Natural killer cell (primary cell): ENCODE measurements at regions not wholly inside any gene's neighbourhood (a gene's known extent, or its start where the extent isn't known, plus 50 kb on each side); places are given as distances from the start of the nearest gene placed in this dataset.

Experiments used
- ATAC-seq, 3 donors: fragments of 150-1000 bp in 2 of 3; fragments of 200-7000 bp in 1 of 3; cut with Tn5 transposase; 1 replicate in 1 of 3; 2 replicates in 2 of 3; pipeline ENCODE4 v1.10.0; 2021; ENCODE audit warnings: mild to moderate bottlenecking in 2 of 3, moderate library complexity in 2 of 3
- DNase-seq, 2 donors: peaks; one replicate each; pipeline versions ENCODE4 v3.0.0 to v3.0.0-alpha.2; 2013 to 2021; ENCODE audit warnings: mixed read lengths in 1 of 2
- H3K27ac ChIP-seq: one replicate; pipeline ENCODE4 v1.5.1; 2013; ENCODE audit warnings: mild to moderate bottlenecking, low read length
- H3K27me3 ChIP-seq: one replicate; pipeline ENCODE4 v1.6.1; 2013; ENCODE audit warnings: low read length; ENCODE audit not compliant: control insufficient read depth, insufficient read depth
- H3K36me3 ChIP-seq: one replicate; pipeline ENCODE4 v1.6.1; 2013; ENCODE audit warnings: low read length; ENCODE audit not compliant: control insufficient read depth, insufficient read depth
- H3K4me1 ChIP-seq: one replicate; pipeline ENCODE4 v1.6.1; 2013; ENCODE audit warnings: low read length; ENCODE audit not compliant: control insufficient read depth, insufficient read depth
- H3K4me3 ChIP-seq: one replicate; pipeline ENCODE4 v1.5.1; 2013; ENCODE audit warnings: low read length
- H3K9me3 ChIP-seq: one replicate; pipeline ENCODE4 v1.6.1; 2013; ENCODE audit warnings: low read length; ENCODE audit not compliant: control insufficient read depth, insufficient read depth
- H3K27ac Mint-ChIP-seq, 2 donors: one replicate each; pipeline ENCODE4 v1.8.0; 2022; ENCODE audit warnings: mild to moderate bottlenecking in 2 of 2, mixed read lengths in 2 of 2, moderate library complexity in 1 of 2
- H3K27me3 Mint-ChIP-seq, 2 donors: one replicate each; pipeline ENCODE4 v1.8.0; 2022; ENCODE audit warnings: low read depth in 2 of 2, mixed read lengths in 2 of 2
- H3K36me3 Mint-ChIP-seq: one replicate; pipeline ENCODE4 v1.8.0; 2022; ENCODE audit warnings: mixed read lengths
- H3K4me1 Mint-ChIP-seq, 2 donors: one replicate each; pipeline ENCODE4 v1.8.0; 2022; ENCODE audit warnings: mixed read lengths in 2 of 2
- H3K4me3 Mint-ChIP-seq: one replicate; pipeline ENCODE4 v1.8.0; 2022; ENCODE audit warnings: mild to moderate bottlenecking, moderate library complexity, mixed read lengths
- H3K9me3 Mint-ChIP-seq, 2 donors: one replicate each; pipeline ENCODE4 v1.8.0; 2022; ENCODE audit warnings: mixed read lengths in 2 of 2
- WGBS: methylation state at CpG from one replicate; pipeline ENCODE4 v1.1.7; 2013; ENCODE audit warnings: missing lambda C conversion rate; ENCODE audit not compliant: insufficient coverage; 5-methylcytosine and 5-hydroxymethylcytosine counted together
- intact Hi-C: fragments of 100-400 bp; cut with micrococcal nuclease; formaldehyde crosslinking; loops from one replicate; pipeline ENCODE4 v1.14.2; 2022
- TF ChIP-seq, protein P1 (sequence below): fragments of 200-600 bp; IDR thresholded peaks from one replicate; pipeline ENCODE4 v1.8.0; 2022; ENCODE audit warnings: antibody characterized with exemption

DNA sequence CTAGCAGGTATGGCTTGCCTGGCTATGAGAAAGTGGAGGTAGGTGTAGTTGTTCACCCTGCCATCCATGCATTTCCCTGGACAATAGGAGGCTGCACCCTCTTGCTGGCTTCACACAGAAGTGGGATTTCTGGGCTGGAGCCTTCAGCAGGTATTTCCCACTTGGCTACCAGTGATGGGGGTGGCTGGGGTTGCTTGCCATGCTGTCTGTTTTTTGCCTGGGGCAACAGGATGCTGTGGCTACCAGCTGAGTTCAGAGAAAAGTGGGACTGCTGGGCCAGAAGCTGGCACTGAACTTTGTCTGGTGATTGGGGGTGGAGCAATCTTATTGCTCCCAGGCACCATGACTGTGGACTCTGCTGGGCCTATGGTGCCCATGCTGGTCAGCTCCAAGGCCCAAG, 299.6 kb downstream of the FAM170A start:
- H3K9me3 ChIP-seq = peaks cover 5% of the 10 kb centered on the region
- H3K36me3 ChIP-seq = no peaks in the 10 kb centered on the region
- H3K27ac ChIP-seq = no peak overlapping the region
- no peak for DNase-seq
- no peak overlapping the region for H3K27ac Mint-ChIP-seq
- H3K36me3 Mint-ChIP-seq = no peaks in the 10 kb centered on the region
- H3K27me3 ChIP-seq = no peaks in the 10 kb centered on the region
- H3K4me3 Mint-ChIP-seq = no peak overlapping the region
- intact Hi-C loops = no loop called here
- no peaks in the 10 kb centered on the region for H3K27me3 Mint-ChIP-seq
- peaks cover 4 to 5% of the 10 kb centered on the region in 2 donors for H3K9me3 Mint-ChIP-seq
- TF ChIP-seq, protein P1, sequence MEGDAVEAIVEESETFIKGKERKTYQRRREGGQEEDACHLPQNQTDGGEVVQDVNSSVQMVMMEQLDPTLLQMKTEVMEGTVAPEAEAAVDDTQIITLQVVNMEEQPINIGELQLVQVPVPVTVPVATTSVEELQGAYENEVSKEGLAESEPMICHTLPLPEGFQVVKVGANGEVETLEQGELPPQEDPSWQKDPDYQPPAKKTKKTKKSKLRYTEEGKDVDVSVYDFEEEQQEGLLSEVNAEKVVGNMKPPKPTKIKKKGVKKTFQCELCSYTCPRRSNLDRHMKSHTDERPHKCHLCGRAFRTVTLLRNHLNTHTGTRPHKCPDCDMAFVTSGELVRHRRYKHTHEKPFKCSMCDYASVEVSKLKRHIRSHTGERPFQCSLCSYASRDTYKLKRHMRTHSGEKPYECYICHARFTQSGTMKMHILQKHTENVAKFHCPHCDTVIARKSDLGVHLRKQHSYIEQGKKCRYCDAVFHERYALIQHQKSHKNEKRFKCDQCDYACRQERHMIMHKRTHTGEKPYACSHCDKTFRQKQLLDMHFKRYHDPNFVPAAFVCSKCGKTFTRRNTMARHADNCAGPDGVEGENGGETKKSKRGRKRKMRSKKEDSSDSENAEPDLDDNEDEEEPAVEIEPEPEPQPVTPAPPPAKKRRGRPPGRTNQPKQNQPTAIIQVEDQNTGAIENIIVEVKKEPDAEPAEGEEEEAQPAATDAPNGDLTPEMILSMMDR = no peak
- H3K4me1 Mint-ChIP-seq = no peaks in the 10 kb centered on the region
- H3K4me3 ChIP-seq = no peak overlapping the region
- no peaks in the 10 kb centered on the region for H3K4me1 ChIP-seq
- no peak for ATAC-seq

DNA sequence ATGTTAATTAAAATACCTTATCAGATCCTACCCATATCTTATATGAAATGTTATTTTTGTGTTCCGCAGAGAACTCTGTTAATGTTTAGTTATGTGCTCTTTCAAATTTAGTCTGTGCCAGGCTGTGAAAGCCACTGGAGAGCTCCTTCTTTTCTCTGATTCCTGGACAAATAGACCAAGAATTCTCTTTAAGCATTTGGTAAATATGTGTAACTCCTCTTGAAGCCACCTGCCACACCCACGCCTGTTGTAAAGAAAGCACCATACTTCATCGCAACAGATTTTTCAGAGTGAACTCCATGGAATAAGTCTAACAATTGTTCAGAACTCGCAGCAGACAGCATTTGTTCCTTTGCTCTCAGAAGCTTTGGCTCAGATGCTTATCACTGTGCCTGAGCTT, 301.1 kb downstream of the FAM170A start:
- Mint-ChIP-seq H3K27ac (no peak overlapping the region), H3K9me3 (peaks cover 4 to 5% of the 10 kb centered on the region in 2 donors)
- intact Hi-C loops = no loop called here

DNA sequence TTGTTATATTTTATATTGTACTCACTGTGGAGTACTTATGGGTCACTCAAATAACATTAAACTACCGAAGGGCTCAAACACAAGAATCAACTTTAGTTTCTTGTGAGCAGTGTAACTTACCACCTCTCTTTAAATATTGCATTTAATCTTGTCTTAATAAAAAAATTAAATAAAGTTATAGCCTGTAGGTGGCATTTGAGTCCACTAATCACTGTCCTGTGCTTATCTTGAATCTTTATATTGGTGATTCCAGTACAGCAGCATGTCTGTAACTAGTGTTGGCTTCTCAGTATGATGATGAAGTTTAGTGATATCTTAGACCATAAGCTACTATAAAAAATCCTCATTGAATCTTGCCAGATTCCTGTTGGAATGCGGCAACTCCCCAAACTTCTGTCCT, 313.8 kb downstream of the FAM170A start:
- WGBS = 100% methylated on average over 1 of the region's 2 CpGs
- TF ChIP-seq, protein P1 = no peak
- ATAC-seq = no peak

More for the DNA sequence above, 301.1 kb downstream of the FAM170A start:
- DNase-seq = no peak
- 86% methylated on average over 3 of the region's 4 CpGs for WGBS
- Histone ChIP-seq H3K4me1 (no peaks in the 10 kb centered on the region), H3K27ac (no peak overlapping the region), H3K27me3 (no peaks in the 10 kb centered on the region), H3K36me3 (no peaks in the 10 kb centered on the region), H3K4me3 (no peak overlapping the region), H3K9me3 (peaks cover 5% of the 10 kb centered on the region)
- H3K4me1 Mint-ChIP-seq = no peaks in the 10 kb centered on the region
- no peaks in the 10 kb centered on the region for H3K27me3 Mint-ChIP-seq
- ATAC-seq = no peak
- H3K4me3 Mint-ChIP-seq = no peak overlapping the region
- H3K36me3 Mint-ChIP-seq = no peaks in the 10 kb centered on the region
- TF ChIP-seq, protein P1 = no peak

DNA sequence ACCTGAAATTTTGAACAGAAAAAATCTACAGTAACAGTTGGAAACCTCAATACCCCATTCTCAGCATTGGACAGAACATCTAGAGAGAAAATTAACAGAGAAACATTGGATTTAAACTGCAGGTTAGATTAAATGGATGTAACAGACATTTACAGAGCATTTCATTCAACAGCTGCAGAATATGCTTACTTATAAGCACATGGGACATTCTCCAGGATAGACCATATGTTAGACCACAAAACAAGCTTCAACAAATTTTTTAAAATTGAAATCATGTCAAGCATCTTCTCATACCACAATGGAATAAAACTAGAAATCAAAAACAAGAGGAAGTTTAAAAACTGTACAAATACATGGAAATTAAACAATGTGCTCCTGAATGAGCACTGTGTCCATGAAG, 316.3 kb downstream of the FAM170A start:
- TF ChIP-seq, protein P1 = no peak

More for the DNA sequence above, 313.8 kb downstream of the FAM170A start:
- Histone ChIP-seq H3K36me3 (no peaks in the 10 kb centered on the region), H3K9me3 (no peaks in the 10 kb centered on the region), H3K4me1 (no peaks in the 10 kb centered on the region), H3K27me3 (no peaks in the 10 kb centered on the region), H3K4me3 (no peak overlapping the region), H3K27ac (no peak overlapping the region)
- intact Hi-C loops = no loop called here
- H3K27ac Mint-ChIP-seq = no peak overlapping the region
- H3K36me3 Mint-ChIP-seq = no peaks in the 10 kb centered on the region
- H3K4me3 Mint-ChIP-seq = no peak overlapping the region
- H3K4me1 Mint-ChIP-seq = no peaks in the 10 kb centered on the region
- peaks cover 5 to 14% of the 10 kb centered on the region in 2 donors for H3K9me3 Mint-ChIP-seq
- no peaks in the 10 kb centered on the region for H3K27me3 Mint-ChIP-seq
- no peak for DNase-seq

More for the DNA sequence above, 316.3 kb downstream of the FAM170A start:
- DNase-seq = no peak
- Histone ChIP-seq H3K4me3 (no peak overlapping the region), H3K36me3 (no peaks in the 10 kb centered on the region), H3K4me1 (no peaks in the 10 kb centered on the region), H3K27me3 (no peaks in the 10 kb centered on the region), H3K27ac (no peak overlapping the region), H3K9me3 (no peaks in the 10 kb centered on the region)
- intact Hi-C loops = no loop called here
- H3K27ac Mint-ChIP-seq = no peak overlapping the region
- no peaks in the 10 kb centered on the region for H3K4me1 Mint-ChIP-seq
- ATAC-seq = no peak
- H3K9me3 Mint-ChIP-seq = peaks cover 2 to 10% of the 10 kb centered on the region in 2 donors
- H3K27me3 Mint-ChIP-seq = no peaks in the 10 kb centered on the region
- no peak overlapping the region for H3K4me3 Mint-ChIP-seq
- H3K36me3 Mint-ChIP-seq = no peaks in the 10 kb centered on the region
